ENCODE measurements at regions not wholly inside any gene's neighbourhood (a gene's known extent, or its start where the extent isn't known, plus 50 kb on each side); places are given as distances from the start of the nearest gene placed in this dataset.

- peak; percentile 19 for DNase-seq (ENCODE audit: low read depth)
Observed at GRCh38 chr4:32161392-32161791, 1441.2 kb downstream of the PCDH7 start.

- no peak for DNase-seq (ENCODE audit: low read depth)
Observed at GRCh38 chr4:32163125-32163524, 1443.0 kb downstream of the PCDH7 start.

GRCh38 chr4:32169841-32170240, 1449.7 kb downstream of the PCDH7 start:
- DNase-seq (ENCODE audit: low read depth), result no peak

DNA sequence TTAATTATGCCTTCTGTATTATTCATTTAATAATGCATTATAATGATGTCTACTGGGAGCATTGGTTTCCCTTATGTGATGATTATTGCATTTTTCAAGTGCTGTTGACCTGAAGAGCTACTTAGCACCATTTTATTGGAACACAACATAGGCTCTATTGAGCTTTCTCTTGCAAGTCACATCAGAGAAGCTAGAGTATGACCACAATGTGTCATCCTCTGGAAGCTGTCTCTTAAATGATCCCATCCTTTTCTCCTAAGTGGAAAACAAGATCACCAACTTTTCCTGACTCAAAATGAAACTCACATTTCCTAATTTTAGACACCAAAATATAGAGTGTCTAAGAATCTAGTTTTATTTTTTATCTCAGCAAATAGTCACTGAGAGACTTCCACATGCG, 1451.9 kb downstream of the PCDH7 start:
- DNase-seq (ENCODE audit: low read depth), result no peak

DNA sequence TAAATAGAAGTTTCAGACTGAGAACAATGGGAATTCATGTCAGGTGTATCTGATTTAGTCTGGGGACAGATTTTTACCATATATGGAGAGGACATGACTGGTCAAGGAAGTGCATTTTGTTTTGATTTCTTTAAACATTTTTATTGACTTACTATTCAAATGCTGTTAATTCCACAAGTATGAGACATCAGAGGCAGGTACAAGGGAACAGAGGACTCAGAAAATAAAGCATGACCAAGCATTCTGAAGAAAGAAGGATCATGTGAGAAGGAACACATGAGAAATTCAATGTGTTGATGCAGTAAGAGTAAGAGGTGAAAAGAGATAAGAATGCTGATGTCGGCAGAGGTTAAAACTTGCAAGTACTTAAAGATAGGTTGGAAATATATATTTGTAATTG, 1452.6 kb downstream of the PCDH7 start:
- peak; percentile 19 for DNase-seq (ENCODE audit: low read depth)

GRCh38 chr4:32180086-32180485, 1459.9 kb downstream of the PCDH7 start:
- DNase-seq (ENCODE audit: low read depth), result no peak

- no peak for DNase-seq (ENCODE audit: low read depth)
Observed at GRCh38 chr4:32184186-32184585, 1464.0 kb downstream of the PCDH7 start.

- no peak for DNase-seq (ENCODE audit: low read depth)
Observed at GRCh38 chr4:32189130-32189529, 1469.0 kb downstream of the PCDH7 start.

DNA sequence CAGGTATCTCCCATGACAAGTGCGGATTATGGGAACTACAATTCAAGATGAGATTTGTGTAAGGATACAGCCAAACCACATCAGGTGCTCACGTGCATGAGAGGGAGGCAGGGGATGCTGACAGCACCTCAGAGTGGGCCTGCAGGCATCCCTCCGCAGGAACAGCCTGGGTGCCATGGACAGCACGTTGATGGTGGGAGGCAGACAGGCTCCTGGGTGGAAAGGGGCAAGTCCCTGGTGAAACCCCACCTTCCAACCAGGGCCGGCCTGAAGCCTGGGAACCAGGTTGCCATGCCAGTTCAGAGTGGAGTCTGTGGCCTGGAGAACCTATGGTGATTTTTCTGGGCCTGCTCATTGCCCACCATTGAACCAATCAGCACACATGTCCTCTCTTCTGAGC, 1469.6 kb downstream of the PCDH7 start:
- no peak for DNase-seq (ENCODE audit: low read depth)

- DNase-seq (ENCODE audit: low read depth), result no peak
Observed at GRCh38 chr4:32191961-32192360, 1471.8 kb downstream of the PCDH7 start.

GRCh38 chr4:32192363-32192762, 1472.2 kb downstream of the PCDH7 start:
- DNase-seq (ENCODE audit: low read depth), result no peak

- no peak for DNase-seq (ENCODE audit: low read depth)
Observed at GRCh38 chr4:32192991-32193390, 1472.8 kb downstream of the PCDH7 start.

GRCh38 chr4:32196950-32197688, 1477.0 kb downstream of the PCDH7 start:
- no peak for DNase-seq (ENCODE audit: low read depth)

- DNase-seq (ENCODE audit: low read depth), result no peak
Observed at GRCh38 chr4:32199639-32200038, 1479.5 kb downstream of the PCDH7 start.

GRCh38 chr4:32203340-32203739, 1483.2 kb downstream of the PCDH7 start:
- DNase-seq (ENCODE audit: low read depth), result no peak

DNA sequence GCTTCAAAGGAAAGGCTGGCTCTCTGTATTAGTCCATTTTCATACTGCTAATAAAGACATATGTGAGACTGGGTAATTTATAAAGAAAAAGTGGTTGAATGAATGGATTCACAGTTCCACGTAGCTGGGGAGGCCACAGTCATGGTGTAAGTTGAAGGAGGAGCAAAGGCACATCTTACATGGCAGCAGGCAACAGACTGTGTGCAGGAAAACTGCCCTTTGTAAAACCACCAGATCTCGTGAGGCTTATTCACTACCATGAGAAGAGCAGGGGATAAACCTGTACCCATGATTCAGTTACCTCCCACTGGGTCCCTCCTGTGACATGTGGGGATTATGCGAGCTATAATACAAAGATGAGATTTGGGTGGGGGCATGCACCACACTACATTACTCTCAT, 1486.6 kb downstream of the PCDH7 start:
- DNase-seq (ENCODE audit: low read depth), result no peak

DNA sequence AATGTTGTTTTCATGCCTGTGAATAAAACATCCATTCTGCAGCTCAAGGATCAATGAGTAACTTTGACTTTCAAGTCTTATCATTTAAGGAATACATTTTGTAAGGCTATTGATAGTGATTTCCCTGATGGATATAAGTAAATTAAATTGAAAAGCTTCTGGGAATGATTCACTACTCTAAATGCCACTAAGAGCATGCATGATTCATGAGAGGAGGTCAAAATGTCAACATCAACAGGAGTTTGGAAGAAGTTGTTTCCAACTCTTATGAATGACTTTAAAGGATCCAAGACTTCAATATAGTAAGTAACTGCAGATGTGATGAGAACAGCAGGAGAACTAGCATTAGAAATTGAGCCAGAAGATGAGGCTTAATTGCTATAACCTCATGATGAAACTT, 1487.3 kb downstream of the PCDH7 start:
- peak; percentile 16 for DNase-seq (ENCODE audit: low read depth)

DNA sequence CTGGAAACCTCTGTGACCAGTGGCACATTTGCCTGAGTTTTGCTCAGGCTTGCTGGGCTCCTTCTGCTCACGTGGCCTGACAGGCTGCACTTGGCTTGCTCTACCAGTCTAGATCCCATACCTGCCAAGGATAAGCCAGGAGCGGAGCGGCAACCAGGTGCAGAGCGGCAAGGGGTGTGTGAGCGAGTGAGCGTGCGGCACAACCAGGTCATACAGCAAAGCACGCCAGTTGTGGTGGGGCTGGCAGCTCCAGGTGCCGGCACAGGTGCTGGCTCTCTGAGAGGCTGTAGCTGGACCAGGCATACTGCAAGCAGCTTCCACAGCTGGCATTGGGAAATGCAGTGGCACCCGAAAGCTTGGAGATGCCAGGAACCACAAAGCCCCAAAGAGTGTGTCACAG, 1495.1 kb downstream of the PCDH7 start:
- DNase-seq (ENCODE audit: low read depth), result no peak

DNA sequence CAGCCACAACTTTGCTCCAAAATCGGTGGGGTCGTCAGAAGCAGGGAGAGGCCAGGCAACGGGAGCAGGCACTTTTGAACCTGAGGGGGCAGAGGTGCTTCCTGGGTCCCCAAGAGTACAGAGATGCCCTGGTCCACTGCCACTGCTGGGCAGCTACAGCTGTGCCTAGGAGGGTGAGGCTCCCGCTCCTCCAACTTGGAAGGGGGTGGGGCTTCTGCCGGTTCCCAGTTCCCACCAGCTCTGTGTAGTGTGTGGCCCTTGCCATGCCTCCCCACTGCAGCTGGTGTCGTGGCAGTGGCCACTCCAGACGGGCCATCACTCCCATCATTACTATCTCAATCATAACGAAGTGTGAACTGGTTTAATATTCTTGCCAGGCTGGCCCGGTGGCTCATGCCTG, 1496.3 kb downstream of the PCDH7 start:
- no peak for DNase-seq (ENCODE audit: low read depth)

GRCh38 chr4:32219306-32220075, 1499.3 kb downstream of the PCDH7 start:
- DNase-seq (ENCODE audit: low read depth), result peak; percentile 22

- DNase-seq (ENCODE audit: low read depth), result peak; percentile 33
Observed at GRCh38 chr4:32226204-32226603, 1506.0 kb downstream of the PCDH7 start.

DNA sequence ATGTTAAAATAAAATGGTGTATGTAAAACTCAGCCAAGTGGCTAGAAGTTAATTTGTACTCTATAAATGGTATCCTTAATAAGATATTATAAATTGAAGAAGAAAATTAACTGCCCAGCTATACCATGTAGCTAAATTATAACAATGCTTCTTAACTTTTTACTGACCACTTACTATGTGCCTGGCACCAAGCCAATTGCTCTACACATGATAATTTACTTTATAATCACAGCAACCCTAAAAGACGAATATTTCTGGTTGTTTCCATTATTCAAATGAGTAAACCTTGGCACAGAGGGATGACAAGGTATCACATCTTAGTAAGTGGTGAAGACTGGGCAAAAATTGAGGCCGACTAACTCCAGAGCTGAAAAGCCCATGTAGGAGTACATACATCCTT, 1506.6 kb downstream of the PCDH7 start:
- no peak for DNase-seq (ENCODE audit: low read depth)

- DNase-seq (ENCODE audit: low read depth), result no peak
Observed at GRCh38 chr4:32243926-32244325, 1523.8 kb downstream of the PCDH7 start.

DNA sequence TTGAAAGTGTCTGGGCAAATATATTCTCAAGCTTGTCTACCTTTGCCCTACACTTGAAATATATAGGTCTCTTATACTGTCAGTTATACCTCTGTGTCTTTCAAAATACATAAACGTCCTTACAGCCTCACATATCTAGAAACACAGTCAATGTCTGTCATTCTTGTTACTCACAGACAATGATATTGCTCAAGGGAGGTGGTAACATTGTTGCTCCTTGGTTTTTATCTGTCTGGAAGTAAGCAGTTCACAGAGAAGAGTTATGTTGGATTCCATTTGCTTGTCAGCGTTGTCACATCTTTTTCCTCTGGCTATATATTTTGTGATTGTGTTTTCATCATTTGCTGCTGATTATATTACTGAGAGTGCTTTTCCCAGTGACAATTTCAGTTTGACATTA, 1528.9 kb downstream of the PCDH7 start:
- DNase-seq (ENCODE audit: low read depth), result no peak

Data from HS-5 (cell line).